H1 (cell line): ENCODE measurements at regions not wholly inside any gene's neighbourhood (a gene's known extent, or its start where the extent isn't known, plus 50 kb on each side); places are given as distances from the start of the nearest gene placed in this dataset.

Source experiments
- CTCF ChIP-seq, 3 experiments: IDR thresholded peaks; 1 replicate in 2 of 3; 2 replicates in 1 of 3; pipeline versions ENCODE4 v1.5.1 to v1.6.1; 2011; ENCODE audit warnings: low read length in 3 of 3, mild to moderate bottlenecking in 3 of 3, inconsistent platforms in 2 of 3, low read depth in 1 of 3, moderate library complexity in 1 of 3; ENCODE audit not compliant: insufficient read depth in 1 of 3; ENCODE audit errors: control extremely low read depth in 1 of 3
- FOSL1 ChIP-seq: IDR thresholded peaks from 2 replicates; pipeline ENCODE4 v1.6.1; 2011; ENCODE audit warnings: mild to moderate bottlenecking, low read depth, low read length, moderate library complexity; ENCODE audit not compliant: insufficient read depth
- USF2 ChIP-seq: IDR thresholded peaks from 2 replicates; pipeline ENCODE4 v1.6.1; 2011; ENCODE audit warnings: low read length, improper control_type of control experiment

GRCh38 chr1:76754730-76755129, 112.5 kb upstream of the ST6GALNAC5 start:
- TF ChIP-seq FOSL1 (no peak), USF2 (no peak), CTCF (IDR thresholded peaks at IDR 0.05; ENCODE audit: control extremely low read depth in 1 of 3, insufficient read depth in 1 of 3, low read depth in 1 of 3, low read length in 3 of 3) (no peak)
